Epidermal melanocyte (primary cell): ENCODE measurements at regions not wholly inside any gene's neighbourhood (a gene's known extent, or its start where the extent isn't known, plus 50 kb on each side); places are given as distances from the start of the nearest gene placed in this dataset.

Experiments used
- DNase-seq: peaks from one replicate; pipeline ENCODE4 v3.0.0; 2011; ENCODE audit warnings: low spot score; ENCODE audit not compliant: insufficient read length

DNA sequence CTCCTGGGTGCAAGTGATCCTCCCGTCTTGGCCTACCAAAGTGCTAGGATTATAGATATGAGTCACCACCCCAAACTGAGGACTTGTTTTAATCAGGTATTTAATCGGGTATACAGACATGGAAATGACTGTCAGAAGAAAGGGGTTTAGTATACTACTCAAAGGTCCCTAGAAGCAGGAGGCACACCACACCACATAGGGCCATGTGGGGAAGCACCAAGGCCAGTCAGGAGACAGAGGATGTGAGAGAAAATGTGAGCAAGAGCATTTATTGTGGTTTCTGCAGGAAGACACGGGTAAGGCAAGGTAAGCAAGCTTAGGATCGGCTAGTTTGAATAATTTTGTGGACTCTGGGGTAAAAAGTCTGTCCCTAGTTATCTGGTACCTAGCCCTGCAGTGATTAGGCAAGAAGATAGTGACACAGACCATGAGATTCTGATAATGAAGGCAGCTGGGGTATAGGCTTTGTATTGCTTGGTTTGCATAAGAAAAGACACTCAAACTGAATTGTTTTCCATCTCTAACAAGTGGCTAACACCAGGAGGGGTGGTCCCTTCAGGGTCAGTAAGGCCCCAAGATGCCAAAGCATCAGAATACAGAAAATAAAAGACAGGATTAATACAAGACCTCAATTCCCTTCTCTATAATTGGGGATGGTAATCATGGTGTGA is 408.8 kb upstream of the F9 start:
- DNase-seq, result no peak

DNA sequence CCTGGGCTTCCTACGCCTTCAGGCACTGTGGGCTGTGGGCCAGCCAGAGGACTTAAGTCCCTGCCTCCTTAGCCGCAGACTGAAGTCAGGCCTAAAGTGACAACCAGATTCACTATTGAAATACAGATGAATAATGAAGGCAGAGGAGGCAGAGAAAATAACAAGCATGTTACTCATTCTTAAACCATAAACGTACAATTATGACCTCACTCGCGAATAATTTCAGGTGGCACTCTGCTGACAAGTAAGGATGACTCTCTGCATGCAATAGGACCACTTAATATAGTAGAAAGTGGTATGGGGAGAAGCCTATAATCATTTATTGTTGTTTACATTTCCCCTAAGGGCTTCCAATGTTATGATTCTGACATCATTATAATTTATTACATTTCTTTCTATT is 409.2 kb upstream of the FGF13 start:
- DNase-seq, result no peak

DNA sequence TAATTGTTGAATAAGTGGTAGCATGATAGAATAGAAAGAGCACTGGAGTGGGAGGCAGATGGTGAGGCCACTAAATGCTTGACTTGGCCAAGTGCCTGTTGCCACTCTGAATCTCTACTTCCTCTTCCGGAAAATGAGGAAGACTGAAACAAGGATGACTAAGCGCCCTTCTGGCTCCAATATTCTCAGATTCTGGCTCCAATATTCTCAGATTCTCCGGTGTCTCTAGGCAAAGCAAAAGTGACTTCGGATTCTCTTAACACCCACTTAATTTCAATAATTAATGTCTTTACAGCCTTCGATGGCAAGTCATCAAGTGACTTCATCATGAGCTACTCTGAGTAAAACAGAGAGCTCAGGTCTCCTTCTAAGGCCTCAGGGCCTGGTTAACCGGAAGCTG is 402.2 kb upstream of the FGF13 start:
- no peak for DNase-seq

DNA sequence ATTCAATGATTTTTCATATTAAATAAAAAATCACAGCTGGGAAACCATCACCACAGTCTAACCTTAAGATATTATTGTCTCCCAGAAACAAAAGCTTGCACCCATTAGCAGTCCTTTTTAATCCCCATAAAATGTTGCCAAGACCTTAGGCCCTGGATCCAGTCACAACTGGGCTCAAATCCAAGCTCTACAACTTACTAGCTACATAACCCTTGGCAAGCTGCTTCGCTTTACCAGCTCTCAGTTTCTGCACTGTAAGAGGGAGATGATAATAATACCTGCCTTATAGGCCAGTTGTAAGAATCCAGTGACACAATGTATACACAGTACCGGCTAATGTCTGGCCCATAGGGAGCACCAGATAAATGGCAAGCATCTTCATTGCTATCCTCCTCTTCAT is 400.9 kb upstream of the FGF13 start:
- no peak for DNase-seq

DNA sequence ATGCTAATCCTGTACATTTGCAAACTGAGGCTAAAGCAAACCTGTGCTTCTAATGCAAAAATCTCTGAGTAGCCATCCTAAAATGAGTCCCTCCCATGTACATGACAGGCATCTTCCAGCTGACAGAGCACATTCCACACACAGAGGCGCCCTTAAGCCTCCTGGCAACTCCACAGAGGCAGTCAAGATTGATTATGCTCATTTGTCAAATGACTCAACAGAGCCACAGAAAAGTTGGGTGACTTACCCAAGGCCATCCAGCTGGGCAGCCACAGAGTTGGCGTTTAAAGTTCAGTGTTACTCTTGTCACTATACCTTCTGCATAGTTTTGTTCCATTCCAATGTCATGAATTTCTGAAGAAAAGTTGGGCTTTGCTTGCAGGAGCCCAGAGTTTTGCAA is 394.6 kb upstream of the FGF13 start:
- no peak for DNase-seq

DNA sequence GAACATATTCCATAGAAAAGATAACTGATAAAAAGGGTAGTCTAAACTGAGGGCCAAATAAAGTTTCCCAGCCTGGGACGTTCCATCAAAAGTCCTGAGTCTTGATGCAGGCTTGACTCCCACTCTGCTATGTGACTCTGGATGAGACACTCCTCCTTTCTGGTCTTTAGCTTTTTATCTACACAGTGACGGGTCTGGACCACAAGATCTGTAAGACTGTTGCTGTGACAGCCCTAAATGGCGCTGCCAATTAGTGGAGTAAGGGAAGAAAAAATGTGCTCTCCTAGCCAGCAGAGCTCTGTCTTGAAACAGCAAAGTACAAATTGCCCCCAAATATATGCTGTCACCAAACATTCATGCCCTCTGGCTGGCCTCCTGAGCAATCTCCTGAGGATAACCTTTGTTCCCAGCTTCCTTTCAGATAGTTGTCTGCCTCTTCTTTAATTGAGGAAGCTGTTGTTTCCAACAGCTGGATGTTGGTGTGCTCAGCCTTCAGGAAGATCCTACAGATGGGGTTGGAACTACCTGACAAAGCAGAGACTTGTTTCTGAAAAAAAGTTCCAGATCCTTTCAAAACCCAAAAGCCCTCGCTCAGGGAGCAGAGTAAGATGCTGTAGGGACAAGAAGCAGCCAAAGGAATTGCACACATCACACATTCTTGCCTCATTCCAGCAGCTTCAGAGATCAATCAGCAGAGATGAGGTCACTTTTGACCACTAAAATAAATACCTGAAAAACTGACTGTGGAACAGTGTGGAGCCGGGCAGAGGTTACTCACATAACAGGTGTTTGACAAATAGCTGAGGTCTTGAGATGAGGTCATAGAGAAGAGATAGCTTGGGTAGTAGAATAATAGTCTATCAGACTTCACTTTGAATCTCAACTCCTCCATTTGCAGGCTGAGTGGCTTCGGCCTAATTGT is 383.4 kb upstream of the FGF13 start:
- no peak for DNase-seq

DNA sequence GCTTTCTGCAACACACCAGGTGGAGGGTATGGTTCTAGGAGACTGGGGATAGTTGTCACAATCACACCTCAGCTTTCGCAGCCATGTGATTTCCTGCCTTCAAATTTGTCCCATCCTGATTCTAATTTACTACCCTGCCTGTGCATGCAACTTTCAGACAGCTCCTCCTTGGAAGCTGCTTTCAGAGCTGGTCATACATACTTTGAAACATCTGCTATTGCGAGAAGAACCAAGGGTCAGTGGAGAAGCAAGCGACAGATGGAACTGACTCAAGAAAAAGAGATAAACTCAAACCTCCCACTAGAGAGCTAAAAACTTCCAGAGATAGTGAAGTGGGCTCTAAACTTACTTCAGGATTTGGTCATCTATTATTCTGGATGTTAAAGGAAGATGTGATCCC is 381.7 kb upstream of the FGF13 start:
- DNase-seq, result no peak

DNA sequence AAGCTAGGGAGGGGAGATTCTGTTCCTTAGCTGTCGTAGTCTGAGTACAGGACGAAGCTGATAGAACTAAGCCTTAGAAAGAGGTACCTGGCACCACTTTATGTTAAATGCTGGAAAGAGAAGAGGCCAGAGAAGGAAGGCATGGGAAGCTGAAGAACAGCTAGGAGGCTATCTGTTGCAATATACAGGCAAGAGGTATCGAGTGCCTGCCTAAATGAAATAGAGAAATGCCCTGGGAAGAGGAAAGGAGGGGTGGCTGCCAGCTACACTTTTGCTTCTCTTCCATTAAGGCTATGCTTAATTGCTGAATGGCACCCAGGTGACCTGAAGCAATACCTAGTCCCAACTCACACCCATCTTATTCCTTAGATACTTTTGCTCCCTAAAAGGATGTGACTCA is 380.4 kb upstream of the FGF13 start:
- DNase-seq, result no peak

DNA sequence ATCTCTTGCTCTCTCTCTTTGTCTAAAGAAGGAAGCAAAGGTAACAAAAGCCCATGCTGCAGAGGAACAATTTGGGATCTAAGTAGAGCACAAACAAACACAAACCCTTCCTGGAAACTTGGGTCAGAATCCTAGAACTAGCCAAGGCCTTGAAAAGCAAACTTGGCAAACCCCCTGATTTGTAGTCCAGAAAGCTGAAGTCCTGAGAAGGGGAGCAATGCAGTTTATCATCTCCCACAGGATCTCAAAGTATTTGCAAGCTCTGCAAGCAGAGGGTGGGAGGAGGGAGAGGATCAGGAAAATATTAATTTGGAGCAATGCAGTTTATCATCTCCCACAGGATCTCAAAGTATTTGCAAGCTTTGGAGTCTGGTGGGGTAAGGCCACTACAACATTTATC is 379.5 kb upstream of the FGF13 start:
- DNase-seq, result no peak

DNA sequence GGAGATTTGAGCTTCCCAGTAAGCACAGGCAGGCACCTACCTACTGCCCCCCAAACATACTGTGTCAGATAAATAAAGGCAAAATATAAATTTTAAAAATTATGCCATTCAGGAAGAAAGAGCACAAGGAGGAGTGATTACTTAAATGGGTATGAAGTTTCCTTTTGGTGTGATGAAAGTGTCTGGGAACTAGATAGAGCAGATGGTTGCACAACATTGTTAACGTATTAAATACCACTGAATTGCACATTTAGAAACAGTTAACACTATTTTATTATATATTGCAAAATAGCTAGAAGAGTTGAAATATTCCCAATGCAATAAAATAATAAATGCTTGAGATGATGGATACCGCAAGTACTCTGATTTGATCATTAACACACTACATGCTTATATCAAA is 374.7 kb upstream of the FGF13 start:
- DNase-seq, result no peak

DNA sequence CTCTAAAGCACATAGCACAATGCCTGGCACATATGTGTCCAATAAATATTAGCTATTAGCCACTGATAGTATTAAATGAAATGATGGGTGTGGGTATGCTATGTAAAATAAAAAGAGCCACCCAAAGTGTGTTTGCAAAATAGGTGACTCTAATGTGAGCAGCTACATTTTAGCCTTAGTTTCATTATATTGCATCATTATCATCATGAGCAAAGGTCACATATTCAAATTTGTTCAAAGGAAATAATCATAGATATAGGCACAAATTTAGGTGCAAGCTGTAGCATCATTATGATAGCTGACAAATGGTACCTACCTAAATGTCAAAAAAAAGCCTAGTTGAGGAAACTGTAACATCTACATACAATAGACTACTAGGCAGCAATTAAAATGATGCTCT is 373.9 kb upstream of the FGF13 start:
- no peak for DNase-seq

DNA sequence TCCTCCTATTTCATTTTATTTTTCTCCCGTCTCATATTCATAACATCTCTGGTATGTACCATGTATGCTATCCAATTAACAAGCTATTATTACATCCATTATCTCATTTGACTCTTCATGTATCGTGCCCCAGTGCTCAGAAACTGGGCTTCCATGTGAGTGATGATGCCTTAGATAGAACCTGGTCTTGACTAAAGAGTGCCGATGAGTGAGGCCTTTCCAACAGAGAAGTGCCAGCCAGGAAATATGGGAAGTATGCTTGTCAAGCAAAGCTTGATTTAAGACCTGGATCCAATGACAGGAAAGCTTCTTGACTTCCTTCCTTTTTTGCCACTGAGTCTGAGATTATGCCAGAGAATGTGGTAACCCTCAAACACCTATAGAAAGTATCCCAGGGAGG is 371.7 kb upstream of the FGF13 start:
- DNase-seq, result no peak

DNA sequence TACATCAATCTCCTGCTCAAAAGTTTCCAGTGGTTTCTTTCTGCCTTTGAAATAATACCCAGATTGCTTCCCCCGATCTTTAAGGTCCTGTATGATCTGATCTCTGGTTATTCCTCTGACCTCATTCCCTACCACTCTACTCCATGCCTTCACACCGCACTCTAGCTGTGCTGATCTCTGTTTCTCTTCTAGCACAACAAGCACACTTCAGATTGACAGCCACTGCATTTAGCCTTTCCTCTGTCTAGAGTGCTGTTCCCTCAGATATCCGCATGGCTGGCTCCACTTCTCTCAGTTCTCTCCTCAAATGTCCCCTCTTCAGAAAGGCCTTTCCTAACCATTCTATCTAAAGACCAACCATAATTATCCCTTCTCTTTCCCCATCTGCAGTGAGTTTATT is 370.4 kb upstream of the FGF13 start:
- no peak for DNase-seq

DNA sequence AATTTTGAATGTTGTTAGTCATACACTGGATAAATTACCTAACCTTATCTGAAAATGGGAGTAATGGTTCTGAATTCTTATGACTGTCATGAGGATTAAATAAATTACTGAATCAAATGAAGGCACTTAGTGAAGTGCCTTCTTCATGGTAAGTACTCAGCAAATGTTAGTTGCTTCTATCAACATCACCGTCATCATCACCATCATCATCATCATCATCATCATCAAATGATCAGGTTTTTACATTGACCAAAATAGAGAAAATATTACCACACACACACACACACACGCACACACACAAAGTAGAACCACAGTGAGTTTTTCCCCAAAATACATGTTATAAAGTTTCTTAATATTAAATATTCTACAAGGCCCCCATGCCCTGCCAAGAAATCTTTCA is 368.3 kb upstream of the FGF13 start:
- no peak for DNase-seq

DNA sequence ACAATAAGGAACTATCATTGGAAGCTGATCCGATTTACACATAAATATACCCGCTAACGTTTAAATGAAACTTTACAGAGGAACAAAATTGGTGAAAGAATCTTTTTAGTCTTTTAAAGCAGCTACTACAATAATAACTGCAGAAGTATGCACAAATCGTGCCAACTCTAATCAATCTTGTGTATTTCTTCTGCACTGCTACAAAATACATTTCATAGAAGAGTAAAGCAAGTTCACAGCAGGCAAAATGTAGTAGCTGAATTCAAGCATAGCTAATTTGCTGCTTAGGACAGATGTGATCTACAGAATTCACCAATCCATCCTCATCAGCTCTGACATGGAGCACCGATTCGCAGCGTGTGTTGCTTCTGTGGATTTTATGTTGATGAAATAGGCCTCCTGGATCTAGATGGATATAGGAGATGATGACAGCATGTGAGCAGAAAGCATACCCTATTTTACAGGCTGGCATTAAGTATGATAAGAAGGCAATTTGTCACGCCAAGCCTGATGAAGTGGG is 367.3 kb upstream of the FGF13 start:
- DNase-seq, result no peak

DNA sequence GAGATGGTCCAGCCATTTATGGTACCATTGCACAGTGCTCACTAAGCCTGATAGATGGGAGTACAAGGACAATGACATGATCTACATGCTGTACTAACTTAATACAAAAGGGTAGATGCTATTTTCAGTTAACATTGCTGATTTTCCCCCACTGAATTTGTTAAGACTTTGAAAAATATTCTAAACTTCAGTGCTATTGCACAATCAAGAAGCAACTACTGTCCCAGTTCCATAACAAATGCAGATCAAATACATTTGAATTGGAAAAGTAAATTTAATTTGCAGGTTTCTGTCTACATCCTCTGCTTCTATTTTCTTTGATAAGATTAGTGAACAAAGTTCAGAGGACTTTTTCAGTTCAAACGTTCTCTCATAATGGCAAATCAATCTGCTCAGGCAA is 366.8 kb upstream of the FGF13 start:
- no peak for DNase-seq

DNA sequence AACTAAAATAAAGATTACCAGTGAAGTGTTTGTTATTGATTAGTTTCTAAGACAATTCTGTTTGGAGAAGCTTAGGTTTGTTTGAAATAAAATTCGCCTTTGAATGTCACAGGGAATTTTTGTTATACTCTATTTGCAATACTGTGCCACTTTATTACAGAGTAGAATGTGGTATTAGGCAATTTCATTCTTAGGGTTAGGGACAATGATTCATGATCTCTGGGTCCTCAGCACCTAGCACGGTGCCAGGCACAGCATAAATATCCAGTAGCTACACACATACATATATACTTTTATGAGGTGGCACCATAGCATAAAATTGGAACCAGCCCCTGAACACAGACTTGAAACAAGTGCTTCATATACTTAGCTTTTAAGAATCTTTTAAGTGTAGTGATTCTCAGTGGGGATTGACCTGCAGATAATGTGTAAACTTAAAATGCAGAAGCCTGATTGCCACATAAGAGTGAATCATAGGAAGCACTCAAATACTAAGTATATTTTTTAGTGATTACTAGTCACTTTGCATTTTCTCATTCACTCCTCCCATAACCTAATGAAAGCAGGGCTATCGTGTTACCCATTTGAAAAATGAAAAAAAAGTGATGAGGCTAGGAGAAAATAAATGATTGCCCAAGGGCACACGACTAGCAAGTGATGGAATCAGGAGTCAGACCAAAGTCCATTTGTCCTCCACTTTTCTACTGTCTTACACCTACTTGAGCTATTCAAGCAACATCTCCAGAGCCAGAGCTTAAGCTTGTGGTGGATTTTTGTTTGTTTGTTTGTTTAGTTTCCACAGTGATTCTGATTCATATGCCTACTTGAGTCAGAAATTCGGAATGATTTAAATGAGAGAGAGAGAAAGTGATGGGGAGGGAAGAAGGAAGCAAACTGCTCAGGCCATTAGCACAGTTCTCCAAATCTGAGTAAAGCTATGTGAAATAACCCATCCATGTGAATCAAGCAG is 366.0 kb upstream of the FGF13 start:
- DNase-seq, result no peak

DNA sequence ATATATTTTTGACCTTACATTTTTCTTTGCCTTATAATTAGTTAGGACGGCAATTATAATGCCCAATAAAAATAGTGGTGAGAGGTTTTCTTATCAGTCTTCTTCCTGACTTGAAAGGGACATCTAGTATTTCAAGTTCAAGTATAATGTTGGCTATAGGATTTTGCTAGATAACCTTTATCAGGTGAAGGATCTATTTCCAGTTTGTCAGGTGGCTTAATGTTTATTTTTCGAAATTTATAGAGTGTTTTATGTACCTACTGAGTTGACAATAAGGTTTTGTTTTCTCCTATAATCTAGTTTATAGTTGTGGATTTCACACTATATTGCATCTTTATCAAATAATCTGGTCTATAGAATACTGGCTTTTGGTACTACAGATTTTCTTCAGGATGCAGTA is 351.8 kb upstream of the FGF13 start:
- DNase-seq, result no peak

DNA sequence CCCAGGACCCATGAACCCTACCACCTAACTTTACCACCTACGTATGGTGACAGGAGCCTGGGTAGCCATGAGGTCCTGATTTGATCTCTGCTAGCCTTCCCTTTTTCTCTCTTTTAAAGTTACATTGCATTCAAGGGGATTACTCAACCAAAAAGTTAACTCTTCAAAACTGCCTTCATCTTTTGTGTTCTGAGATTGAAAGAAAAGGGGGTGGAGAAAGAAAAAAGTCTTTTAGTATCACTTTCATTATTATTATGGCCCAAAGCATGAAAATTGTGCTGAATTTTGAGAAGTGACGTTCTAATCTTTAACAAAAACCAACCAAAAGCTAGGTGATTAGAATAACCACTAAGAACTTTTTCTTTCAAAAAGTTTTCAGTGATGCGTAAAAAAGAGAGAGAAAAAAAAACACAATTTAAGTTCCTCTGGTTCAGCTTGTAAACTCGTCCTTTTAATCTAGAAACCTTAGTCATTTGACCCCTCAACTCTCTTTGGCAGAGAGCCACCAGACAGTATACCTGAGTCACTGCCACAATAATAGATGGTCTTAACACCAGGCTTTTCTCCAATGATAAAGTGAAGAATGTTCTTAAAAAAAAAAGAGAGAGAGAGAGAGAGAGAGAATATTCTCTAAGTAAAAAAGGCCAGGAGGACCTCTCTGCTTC is 347.4 kb upstream of the FGF13 start:
- DNase-seq, result no peak

DNA sequence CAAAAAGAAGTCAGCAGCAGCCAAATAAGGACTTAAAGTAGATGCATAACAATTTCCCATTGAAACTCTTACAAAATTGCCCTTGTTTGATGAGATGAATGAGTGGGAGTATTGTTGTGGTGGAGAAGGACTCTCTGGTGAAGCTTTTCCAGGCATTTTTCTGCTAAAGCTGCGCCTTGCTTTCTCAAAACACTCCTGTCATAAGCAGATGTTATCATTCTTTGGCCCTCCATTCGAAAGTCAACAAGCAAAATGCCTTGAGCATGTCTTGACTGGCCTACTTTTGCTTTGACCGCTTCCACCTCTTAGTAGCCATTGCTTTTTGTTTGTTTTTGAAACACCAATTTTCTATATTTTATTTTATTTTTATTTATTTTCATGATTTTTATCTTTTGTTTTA is 340.9 kb upstream of the FGF13 start:
- DNase-seq, result no peak

DNA sequence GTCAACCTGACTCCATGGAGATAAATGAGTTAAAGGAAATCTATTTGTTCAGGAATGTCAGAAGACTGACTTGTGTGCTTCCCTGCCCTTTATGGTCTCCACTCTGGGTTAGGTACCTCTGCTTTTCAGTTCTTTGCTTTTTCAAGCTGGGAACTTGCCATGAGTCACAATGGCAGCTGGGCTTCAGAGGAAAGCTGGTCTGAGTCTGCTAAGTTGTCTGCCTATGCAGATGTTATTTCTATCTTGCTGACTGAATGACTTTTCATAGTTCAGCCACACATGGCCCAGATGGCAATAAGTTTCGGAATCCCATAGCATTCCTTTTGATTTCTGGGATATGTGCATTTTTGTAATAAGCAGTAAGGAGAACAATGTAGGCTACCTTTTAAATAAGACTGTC is 337.9 kb upstream of the FGF13 start:
- DNase-seq, result no peak
